Stimulated activated CD8-positive, alpha-beta memory T cell treated with anti-CD3 and anti-CD28 coated beads, Interleukin-7, amount 100 ng/mL, for 4 hours (primary cell): ENCODE measurements at regions not wholly inside any gene's neighbourhood (a gene's known extent, or its start where the extent isn't known, plus 50 kb on each side); places are given as distances from the start of the nearest gene placed in this dataset.

Experiments
- DNase-seq, 2 donors: peaks; one replicate each; pipeline ENCODE4 v3.0.0-alpha.2; 2020; ENCODE audit warnings: low read depth in 2 of 2

DNA sequence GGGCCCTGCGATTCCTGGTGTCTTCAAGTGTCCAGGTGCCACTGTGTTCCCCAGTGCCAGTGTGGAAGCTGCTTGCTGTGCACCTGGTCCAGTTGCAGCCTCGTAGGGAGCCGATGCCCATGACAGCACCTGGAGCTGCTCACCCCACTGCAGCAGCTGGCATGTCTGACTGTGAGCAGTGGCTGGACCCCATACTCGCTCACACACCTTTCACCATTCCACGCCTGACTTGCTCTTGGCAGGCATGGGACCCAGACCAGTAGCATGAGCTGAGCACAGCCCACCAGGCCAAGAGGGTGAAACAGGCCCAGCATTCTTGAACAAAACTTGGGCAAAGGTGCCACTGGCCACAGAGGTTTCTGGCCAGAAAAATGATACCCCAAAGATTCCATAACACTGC lies 124.5 kb upstream of the THY1 start:
- no peak for DNase-seq

DNA sequence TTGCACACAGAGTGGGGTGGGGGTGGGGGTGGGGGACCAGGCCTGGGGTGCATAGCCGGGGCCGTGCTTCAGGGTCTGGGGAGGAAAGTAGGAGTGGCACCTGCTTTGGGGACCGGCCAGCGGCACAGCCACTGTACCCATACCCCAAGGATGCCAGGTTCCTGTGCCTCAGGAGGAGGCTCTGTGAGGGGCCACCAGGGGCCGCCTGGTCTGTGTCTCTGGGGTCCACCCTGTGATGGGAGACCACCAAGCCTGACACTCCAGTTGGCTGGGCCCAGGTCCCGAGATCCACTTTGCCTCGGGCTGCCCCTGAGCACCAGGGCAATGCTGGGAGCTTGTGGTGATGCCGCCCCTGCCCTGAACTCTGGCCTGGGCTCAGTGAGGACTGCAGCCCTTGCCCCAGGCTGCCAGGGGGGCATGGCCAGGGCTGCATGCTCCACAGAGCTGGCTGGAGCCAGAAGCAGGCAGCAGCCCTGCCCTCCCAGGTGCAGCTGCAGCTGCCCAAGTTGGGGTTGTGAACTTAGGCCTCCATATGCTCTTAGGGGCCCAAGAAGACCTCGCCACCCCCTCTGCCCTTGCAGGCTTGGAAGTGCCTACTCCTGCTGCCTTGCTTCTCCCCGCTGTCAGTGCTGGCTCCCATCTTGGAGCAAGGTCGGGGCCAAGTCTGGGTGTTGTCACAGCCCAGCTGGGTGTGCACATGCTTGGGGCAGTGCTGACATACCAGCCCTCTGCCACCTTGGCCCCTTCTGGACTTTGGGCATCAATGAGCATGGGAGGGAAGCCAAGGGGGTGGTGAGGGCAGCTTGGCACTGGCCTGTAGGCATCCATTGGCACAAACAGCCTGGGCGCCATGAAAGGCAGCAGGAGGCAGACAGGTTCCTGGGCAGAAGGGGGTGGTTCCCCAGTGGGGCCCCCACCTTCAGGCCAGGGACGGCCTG lies 123.3 kb upstream of the THY1 start:
- DNase-seq = no peak

DNA sequence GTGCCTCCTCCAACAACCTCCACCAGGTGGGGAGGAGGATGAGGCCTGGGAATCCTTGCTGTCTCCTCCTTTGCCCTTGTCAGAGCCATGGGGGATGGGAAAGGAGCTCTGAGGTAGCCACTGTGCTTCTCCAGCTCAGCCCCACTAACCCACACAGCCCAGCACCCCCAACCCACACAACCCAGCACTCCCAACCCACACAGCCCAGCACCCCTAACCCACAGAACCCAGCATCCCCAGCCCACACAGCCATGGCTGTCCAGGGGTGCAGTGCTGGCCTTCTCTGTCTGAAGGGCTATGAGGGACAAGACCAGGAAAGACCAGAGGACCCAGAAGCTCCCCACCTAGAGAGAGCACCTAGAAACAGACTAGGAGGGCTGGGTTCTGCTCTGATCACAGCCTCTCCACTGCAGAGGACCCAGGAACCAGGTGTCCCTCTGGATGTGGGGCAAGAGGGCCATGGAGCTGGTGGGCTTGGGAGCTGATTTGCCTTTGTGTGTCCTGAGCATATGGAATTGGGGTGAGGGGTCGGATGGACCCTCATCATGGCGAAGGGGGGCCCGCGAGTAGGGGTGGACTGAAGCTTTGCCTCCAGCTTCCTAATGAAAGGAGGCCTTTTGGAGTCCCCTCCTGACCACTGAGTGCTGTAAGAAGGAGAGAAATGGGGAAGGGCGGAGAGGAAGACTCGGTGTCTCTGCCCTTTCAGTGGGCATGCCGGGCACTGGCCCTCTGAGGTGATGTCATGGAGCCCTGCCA lies 117.6 kb upstream of the THY1 start:
- no peak for DNase-seq

DNA sequence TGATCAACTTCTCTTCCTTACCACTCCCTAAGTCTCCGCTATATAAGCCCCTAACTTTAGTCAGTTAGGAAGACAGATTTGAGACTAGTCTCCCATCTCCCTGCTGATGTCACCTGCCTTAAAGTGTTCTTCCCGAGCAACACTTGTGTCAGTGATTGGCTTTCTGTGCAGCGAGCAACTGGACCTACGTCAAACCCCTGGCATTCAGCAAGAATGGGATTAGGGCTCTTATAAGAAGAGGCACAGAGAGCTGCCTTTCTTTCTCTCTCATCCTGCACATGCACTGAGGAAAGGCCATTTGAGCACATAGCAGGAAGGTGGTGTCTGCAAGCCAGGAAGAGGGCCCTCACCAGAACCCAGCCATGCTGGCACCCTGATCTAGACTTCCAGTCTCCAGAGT lies 116.6 kb upstream of the THY1 start:
- DNase-seq = no peak

DNA sequence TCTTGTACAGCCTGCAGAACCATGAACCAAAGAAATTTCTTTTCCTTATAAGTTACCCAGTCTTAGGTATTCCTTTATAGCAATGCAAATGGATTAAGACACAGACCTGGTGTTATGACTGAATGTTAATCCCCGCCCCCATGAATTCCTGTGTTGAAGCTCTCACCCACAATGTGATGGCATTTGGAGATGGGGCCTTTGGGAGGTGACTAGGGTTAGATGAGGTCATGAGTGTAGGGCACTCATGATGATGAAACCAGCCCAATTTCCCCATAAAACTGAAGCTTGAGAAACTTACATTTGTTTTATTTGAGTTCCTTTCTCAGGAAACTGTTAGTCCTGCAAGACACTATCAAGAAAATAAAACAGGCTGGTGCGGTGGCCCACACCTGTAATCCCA lies 115.8 kb upstream of the THY1 start:
- no peak for DNase-seq

DNA sequence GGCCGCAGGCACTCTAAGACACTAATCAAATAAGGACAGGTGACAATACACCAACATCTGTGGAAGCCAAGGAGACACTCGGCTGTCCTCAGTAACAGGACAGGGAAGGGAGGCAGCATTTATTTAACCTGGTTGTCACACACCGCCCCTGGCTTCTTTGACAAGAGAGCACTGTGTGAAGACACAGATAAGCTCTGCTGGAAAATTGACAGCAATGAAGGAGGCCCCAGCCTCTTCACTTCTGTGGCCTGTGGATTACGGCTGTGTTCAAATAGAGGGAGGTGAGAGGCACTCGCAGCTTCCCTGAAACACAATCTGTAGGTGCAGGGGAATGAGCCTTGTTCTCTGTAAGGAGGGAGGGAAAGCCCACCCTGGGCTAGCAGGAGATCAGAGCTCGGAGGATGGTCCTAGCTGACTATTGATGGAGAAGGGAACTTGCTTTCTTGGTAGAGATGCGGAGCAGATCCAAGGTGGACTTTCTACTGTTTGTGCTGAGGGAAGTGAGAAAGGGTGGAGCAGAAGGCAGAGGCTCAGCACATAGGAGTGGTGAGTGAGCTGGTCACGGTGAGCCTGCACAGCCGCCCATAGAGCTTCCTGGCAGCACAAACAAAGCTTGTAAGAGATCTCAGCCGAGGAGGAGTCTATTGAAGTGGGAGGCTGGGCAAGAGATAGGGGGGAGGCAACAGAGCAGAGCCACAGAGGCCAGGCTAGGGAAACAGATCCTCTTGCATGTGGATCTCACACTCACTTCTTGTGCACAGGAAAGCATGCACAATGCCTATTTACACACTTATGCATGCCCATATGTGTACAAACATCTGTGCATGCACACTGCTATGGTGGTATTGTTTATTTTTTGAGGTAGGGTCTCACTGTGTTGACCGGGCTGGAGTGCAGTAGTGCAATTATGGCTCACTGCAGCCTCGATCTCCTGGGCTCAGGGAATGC lies 114.6 kb upstream of the THY1 start:
- no peak for DNase-seq

DNA sequence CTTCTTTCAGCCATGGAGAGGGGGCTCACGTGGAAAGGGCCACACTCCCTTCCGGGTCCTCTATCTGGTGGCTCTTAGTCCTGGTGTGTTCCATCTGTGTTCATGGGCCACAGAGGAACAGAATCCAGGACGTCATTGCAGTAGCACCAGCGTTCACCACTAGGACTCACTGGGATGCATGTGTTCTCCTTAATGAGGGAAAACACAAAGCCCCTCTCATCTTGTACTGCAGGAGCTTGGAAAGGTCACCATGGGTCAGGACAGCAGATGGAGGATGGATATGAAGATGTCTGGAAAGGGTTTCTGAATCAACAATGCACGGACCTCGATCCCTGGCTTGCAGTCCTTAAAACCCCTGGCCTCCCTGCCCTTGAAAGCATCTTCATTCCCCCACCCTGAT lies 113.8 kb upstream of the THY1 start:
- DNase-seq = no peak

DNA sequence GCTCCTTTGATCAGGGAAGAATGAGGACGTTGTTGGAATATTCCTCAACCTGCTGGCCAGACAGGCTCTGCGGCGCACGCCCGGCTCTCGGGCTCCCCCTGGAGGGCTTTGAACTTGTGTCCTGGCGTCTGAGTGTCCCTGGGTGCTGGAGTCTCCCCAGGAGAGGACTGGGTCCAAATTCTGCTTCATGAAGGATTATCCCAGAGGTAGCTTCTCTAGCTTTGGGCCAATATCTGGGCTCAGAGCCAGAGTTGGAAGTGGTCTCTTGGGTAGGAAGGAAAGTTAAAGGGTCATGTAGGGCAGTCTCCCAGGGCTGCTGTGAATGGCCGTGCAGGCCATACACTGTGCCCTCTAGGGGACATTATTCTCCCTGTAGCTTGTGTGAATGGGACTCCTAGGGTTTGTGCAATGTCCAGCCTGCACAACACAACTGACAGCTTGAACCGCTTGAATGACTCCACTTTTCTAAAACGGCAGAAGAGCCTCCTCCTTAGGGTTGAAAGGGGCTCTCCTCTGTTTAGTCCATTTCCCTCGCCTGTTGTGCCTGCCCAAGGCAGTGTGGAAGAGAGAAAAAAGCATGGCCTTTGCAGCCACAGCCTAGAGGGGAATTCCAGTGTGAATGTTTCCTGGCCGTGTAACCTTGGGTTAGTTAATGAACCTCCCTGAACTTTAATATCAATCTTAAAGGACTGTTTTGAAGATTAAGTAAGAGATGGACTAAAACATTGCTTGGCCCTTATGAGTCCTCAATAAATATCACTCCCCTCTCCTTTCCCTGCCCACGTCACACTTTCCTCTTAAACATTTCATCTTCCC lies 111.2 kb upstream of the THY1 start:
- no peak for DNase-seq

DNA sequence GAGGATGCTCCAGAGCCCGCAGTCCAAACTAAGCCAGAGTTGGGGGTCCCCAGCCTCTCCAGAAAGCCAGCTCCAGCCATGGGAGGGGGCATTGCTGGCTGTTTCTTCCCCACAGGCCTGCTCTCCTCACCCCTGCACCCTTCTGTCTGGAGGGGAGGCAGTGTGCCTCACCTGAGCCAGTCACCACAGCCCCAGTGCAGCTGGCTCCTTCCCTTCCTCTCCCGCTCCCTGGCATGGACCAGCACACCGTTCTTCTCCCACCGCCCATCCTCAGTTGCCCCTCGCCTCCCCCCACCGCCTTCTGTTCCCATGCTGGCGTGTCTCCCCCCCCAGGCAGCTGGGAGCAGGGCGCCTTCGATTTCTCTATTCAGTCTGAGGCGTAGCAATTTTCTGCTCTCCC lies 110.5 kb upstream of the THY1 start:
- no peak for DNase-seq

DNA sequence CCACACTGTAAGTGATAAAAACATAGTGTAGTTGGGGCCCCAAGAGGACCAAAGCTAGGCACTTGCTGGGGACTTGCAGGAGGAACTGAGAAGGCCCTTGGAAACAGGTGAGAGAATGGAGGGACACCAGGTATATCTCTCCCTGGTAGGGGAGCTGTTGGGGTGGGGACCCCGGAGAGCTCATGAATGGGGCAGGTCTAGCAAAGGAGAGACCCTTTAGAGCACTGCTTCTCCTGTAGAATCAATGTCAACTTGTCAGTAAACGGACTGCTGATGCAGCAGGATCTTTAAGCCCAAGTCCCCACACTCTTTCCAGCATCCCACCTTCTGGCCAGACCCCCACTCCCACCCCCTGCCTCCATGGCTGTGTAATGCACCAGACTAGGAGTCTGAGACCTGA lies 109.6 kb upstream of the THY1 start:
- no peak for DNase-seq

DNA sequence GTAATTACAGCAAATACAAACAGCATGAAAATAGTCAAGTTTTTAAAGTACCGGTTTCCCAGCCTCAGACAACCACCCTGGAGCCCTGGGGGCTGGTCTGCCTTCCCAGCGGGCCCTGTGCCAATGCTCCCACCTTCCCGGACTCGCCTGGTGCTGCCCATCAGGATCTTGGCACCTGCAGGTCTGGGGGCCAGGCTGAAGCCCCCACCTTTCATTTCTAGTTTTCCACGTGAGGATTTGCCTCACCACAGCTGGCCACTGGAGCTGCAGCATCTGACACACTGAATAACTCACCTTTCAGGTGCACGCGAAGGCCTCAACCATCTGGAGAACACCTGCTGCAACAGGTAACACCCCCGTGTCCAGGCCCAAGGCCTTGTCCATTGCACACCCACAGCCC lies 108.7 kb upstream of the THY1 start:
- no peak for DNase-seq

DNA sequence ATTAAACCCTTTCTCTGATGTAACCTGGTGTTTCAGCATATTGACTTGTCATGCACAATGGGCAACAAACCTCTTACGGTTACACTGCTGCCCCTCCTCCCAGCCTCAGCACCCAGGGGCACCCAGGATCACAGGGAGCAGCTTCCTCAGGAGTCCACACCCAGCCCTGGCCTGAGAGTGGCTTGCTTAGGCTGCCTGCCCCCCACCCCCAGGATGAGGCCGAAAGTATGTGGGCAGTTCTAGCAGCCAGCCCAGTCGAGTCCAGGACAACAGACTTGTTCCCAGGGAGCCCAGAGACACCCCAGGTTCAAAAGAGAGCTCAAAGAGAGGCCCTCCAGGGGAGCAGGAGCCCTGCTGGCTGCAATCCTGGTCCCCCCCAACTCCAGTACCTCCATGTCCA lies 108.1 kb upstream of the THY1 start:
- no peak for DNase-seq

DNA sequence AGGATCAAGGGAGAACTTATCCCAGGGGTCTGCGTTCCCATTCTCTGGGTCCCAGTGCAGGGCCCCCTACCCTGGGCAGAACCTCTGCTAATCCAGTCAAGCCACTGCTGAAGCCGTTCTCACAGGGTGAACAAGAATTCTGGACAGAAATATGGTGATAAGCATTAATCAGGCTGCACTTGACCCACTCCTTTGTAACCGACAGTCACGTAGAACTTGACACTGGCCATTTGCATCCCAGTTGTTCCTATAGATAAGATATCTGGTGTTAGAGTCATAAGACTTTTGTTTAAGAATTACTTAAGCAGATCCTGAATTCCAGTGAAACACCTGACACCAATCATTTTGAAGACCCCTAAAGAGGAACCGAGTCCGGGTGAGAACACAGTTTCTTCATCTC lies 107.5 kb upstream of the THY1 start:
- DNase-seq = no peak

DNA sequence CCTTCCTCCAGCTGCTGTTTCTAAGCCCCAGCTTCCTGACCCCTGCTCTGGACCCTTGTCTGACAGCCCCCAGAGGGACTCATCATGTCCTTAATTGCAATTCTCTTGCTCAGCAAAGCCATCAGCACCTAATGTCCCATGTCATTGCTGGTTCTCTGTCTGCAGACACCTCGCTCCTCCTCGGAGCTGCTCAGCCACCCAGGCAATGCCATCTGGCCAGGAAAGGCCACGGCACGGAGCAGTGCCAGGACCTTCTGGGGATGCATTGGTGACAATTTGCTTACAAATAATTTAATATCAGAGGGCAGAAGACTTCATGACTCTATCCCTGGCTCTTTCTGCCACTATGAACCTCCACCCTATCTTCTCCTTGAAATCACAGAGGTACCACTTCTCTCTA lies 107.0 kb upstream of the THY1 start:
- no peak for DNase-seq

DNA sequence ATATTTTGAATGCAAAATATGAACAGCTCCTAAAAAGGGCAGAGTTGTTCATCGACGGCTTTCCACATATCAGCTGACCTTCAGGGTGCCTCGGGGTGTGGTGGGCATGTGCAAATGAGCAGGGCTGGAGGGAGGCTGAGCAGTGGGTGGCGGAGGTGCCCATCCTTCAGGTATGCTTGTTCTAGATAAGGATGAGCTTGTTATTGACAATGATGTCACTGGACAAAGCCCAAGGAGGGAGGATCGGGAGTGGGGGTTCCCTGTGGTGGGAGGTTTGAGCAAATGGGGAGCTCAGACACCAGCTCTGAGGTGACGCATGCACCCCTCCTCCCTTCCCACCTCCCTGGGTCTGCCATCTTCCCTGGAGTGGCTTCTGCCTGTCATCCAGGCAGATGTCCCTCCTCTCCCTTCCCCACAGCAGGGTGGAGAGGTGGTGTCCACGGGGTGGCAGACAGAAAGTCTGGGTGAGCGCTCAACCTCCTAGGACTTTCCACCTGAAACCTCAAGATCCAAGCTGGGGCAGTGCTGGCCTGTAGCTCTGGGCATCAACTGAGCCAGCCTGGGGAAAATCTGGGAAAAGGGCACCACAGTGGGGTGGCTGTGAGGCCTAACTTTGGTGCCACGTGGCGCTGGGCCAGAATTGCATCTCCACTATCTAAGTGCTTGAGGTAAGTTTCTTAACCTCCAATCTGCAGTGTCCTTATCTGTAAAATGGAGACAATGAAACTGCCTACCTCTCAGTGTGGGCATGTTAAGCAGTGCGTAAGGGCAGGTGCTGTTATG lies 106.3 kb upstream of the THY1 start:
- no peak for DNase-seq

DNA sequence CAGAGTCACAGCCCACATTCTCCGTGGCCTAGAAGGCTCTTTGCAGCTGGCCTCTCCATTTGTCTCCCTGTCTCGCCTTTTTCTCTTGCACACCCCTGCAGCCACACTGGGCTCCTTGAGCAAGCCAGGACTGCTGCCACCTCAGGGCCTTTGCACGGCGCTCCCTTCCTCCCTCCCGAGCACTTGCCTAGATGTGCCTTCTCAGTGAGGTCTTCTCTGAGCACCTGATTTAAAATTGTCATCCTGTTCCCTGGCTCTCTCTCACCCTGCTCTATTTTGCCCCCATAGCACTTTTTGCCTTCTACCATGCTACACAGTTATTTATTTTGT lies 102.9 kb upstream of the THY1 start:
- DNase-seq = no peak

DNA sequence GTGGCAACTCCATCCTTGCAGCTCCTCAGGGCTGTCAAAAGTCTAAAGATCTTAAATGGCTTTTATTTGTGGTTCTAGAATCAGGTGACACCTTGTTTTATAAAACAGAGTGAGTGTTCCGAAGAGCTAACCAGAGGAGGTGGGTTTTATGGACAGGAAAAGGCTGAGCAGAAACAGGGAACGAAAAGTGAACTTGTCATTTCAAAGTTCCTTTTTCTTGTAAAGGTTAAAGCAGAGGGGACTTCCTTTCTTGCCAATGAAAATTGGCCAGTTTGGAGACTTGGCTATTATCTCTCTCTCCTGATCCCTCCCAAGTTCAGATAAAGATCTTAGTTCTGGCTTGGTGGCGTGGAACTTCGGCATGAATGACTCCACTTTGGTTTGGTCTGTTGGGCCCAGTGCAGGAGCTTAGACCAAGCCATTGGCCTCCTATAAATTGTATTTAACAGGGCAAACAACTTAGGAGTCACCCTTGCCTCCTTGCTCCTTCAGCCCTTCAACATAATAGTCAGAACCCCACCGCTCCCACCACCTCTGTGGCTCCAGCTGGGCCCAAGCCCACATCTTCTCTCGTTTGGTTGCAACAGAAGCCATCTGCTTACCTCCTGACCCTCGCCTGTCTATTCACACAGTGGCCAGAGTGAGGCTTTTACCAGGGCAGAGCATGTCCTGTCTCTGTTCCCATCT lies 102.4 kb upstream of the THY1 start:
- no peak for DNase-seq

DNA sequence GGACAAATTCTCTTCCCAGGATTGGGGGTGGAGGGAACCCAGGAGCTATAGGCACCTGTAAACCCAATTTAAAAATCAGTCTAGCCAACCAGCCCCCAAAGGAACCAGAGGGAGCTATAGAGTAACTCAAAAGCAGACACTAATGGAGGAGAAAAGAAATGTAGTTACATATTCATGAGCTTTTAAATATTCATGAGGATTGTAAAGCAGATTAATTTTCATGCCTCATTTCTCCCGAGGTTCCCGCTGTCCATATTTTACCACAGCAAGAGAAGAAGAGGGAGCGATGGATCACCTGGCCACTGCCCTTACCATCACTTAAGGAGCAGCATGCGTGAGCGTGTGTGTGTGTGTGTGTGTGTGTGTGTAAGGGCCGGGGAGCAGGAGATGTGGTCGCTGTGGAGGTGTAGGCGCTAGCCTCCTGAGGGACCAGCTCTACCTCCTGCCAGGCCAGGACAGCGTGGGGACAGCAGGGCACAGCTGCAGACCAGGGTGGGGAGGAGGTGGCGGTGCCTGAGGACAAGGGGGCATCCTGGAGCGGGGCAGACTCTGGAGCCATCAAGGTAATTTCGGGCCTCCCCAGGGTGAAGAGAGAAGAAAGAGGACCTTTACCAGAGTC lies 100.7 kb upstream of the THY1 start:
- DNase-seq = no peak

DNA sequence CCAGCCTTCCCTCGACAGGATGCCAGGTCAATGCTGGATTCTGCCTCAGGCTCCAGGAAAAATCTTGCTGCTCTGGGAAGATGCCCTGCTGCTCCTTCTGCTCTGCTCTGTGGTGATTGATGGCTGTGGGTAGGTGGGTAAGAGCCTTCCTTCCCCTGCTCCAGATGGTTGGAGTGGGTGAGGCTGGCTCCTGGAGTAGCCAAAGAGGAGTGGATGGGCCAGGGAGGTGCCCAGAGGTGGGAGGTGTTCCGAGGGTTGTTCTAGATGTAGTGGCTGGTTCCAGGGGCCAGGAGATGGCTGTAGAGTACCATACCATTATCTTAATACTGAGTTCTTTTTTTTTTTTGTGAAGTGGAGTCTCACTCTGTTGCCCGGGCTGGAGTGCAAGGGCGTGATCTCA lies 99.6 kb upstream of the THY1 start:
- DNase-seq = no peak

DNA sequence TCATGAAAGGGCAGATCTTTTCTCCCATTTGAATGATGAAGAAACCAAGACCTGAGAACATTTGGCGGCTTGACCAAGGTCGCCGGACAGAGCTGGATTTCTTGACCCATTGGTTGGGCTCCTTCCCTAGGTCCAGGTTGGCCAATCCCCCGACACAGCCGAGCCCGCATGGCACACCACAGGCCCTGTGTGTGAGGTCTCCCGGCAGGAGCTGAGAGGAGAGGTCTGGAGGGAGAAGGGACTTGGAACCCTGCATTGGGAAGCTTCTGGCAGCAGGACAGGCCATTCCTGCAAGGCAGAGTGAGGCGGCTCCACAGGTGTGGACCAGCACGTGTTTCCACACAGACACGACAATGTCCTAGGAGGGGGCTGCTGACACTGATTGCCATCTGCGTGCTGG lies 98.6 kb upstream of the THY1 start:
- DNase-seq = no peak
